ENCODE measurements at regions not wholly inside any gene's neighbourhood (a gene's known extent, or its start where the extent isn't known, plus 50 kb on each side); places are given as distances from the start of the nearest gene placed in this dataset.

DNA sequence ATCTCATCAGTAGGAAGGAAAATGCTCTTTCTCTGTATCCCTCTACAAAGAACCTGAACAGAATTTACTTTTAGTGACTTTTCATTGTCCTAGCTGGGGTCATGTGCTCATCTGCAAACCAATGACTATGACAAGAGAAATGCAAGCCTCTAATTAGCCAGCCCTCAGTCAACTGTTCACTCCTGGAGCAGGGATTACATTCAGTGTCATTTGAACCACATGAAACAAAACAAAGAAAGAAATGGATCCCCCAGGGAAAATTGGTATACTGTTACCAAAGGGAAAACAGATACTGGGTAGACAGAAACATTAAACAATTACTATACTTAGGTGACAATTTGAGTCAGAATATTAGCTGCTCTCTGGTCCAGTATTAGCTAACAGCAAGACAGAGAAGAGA is 173.6 kb downstream of the RCHY1 start:
- Histone ChIP-seq H3K4me3 (replicated peaks in 1 of 3; ENCODE audit: insufficient read depth in 1 of 3, low read depth in 2 of 3, low read length in 3 of 3) (no peak overlapping the region), H3K36me3 (replicated peaks in 1 of 2; ENCODE audit: control insufficient read depth in 1 of 2, insufficient read depth in 2 of 2, low read length in 2 of 2) (no peaks in the 10 kb centered on the region), H3K4me2 (ENCODE audit: low read depth, low read length) (no peak overlapping the region), H3K27ac (ENCODE audit: extremely low read length, insufficient read depth, low read length) (no peak overlapping the region), H3K27me3 (ENCODE audit: control insufficient read depth in 1 of 2, insufficient read depth in 2 of 2, low read length in 2 of 2) (no peaks in the 10 kb centered on the region), H3K9ac (ENCODE audit: insufficient read depth, low read depth, low read length) (no peak overlapping the region), H4K20me1 (ENCODE audit: insufficient read depth, low read length) (no peaks in the 10 kb centered on the region), H3K9me3 (ENCODE audit: low read length) (no peaks in the 10 kb centered on the region), H3K79me2 (ENCODE audit: insufficient read depth, low read length) (no peaks in the 10 kb centered on the region), H2AFZ (ENCODE audit: low read length) (no peak overlapping the region), H3K4me1 (ENCODE audit: insufficient read depth, low read length) (no peaks in the 10 kb centered on the region)
- POLR2A ChIA-PET, result no interaction called here
- no TSS peak for BruUV-seq (replicated peaks)
- no peak for ATAC-seq
- FAIRE-seq, result no peak
- CTCF ChIA-PET (ENCODE audit: low intra/inter-chr PET ratio, low total read pairs), result no interaction called here
- DNase-seq (ENCODE audit: low spot score), result no peak
- in situ Hi-C loops (cut with HindIII; ENCODE audit: extremely low pct_ligation_motif_present, low pct_unique_long_range_greater_than_20kb) (no loop called here), intact Hi-C loops (cut with micrococcal nuclease; ENCODE audit: unreplicated experiment) (no loop called here)
- TF ChIP-seq SIN3A (IDR thresholded peaks at IDR 0.05; ENCODE audit: borderline replicate concordance, low read depth, low read length) (no peak), ZNF737 (CRISPR knock-in tag; IDR thresholded peaks at IDR 0.05; ENCODE audit: borderline replicate concordance) (no peak)
- TF ChIP-seq, protein P1, sequence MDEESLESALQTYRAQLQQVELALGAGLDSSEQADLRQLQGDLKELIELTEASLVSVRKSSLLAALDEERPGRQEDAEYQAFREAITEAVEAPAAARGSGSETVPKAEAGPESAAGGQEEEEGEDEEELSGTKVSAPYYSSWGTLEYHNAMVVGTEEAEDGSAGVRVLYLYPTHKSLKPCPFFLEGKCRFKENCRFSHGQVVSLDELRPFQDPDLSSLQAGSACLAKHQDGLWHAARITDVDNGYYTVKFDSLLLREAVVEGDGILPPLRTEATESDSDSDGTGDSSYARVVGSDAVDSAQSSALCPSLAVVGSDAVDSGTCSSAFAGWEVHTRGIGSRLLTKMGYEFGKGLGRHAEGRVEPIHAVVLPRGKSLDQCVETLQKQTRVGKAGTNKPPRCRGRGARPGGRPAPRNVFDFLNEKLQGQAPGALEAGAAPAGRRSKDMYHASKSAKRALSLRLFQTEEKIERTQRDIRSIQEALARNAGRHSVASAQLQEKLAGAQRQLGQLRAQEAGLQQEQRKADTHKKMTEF (CRISPR knock-in tag; IDR thresholded peaks at IDR 0.05), result no peak
- TF ChIP-seq, protein P2, sequence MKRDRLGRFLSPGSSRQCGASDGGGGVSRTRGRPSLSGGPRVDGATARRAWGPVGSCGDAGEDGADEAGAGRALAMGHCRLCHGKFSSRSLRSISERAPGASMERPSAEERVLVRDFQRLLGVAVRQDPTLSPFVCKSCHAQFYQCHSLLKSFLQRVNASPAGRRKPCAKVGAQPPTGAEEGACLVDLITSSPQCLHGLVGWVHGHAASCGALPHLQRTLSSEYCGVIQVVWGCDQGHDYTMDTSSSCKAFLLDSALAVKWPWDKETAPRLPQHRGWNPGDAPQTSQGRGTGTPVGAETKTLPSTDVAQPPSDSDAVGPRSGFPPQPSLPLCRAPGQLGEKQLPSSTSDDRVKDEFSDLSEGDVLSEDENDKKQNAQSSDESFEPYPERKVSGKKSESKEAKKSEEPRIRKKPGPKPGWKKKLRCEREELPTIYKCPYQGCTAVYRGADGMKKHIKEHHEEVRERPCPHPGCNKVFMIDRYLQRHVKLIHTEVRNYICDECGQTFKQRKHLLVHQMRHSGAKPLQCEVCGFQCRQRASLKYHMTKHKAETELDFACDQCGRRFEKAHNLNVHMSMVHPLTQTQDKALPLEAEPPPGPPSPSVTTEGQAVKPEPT (CRISPR knock-in tag; IDR thresholded peaks at IDR 0.05; ENCODE audit: low read depth), result no peak

DNA sequence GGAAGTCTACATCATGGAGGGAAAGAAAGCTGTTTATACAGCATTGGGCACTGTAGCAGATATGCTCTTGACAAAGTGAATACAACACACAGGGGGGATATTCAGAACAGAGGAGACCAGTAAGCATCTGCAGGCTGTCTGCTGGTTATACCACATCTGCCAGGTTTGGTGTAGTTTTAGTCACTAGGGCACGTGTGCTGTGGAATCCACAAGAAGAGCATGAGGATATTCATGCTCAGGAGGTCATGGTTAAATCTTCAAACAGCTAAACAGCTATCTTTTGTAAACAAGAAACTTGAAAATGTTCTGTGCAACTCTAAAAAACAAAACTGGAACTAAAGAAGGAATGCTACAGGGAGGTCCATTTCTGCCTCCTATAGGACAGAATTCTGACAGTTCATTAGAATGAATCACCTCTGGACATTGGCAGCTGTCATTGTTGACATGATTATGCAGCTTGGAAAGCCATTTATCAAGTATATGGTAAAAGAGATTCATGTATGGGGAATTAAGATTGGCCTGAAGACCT is 175.8 kb downstream of the RCHY1 start:
- no peak for DNase-seq (ENCODE audit: low spot score)
- intact Hi-C loops (cut with micrococcal nuclease; ENCODE audit: unreplicated experiment), result no loop called here
- Histone ChIP-seq H3K27ac (ENCODE audit: extremely low read length, insufficient read depth, low read length) (no peak overlapping the region), H3K4me3 (replicated peaks in 1 of 3; ENCODE audit: insufficient read depth in 1 of 3, low read depth in 2 of 3, low read length in 3 of 3) (no peak overlapping the region), H4K20me1 (ENCODE audit: insufficient read depth, low read length) (no peaks in the 10 kb centered on the region), H3K9ac (ENCODE audit: insufficient read depth, low read depth, low read length) (no peak overlapping the region), H3K79me2 (ENCODE audit: insufficient read depth, low read length) (no peaks in the 10 kb centered on the region), H2AFZ (ENCODE audit: low read length) (no peak overlapping the region), H3K9me3 (ENCODE audit: low read length) (no peaks in the 10 kb centered on the region), H3K4me1 (ENCODE audit: insufficient read depth, low read length) (no peaks in the 10 kb centered on the region), H3K27me3 (ENCODE audit: control insufficient read depth in 1 of 2, insufficient read depth in 2 of 2, low read length in 2 of 2) (no peaks in the 10 kb centered on the region), H3K4me2 (ENCODE audit: low read depth, low read length) (no peak overlapping the region), H3K36me3 (replicated peaks in 1 of 2; ENCODE audit: control insufficient read depth in 1 of 2, insufficient read depth in 2 of 2, low read length in 2 of 2) (no peaks in the 10 kb centered on the region)
- no TSS peak for BruUV-seq (replicated peaks)
- FAIRE-seq, result no peak
- POLR2A ChIA-PET, result no interaction called here
- 0% methylated on average over 1 of the region's 1 CpG for WGBS (ENCODE audit: low lambda C conversion rate)
- in situ Hi-C loops (cut with HindIII; ENCODE audit: extremely low pct_ligation_motif_present, low pct_unique_long_range_greater_than_20kb), result no loop called here
- CTCF ChIA-PET (ENCODE audit: low intra/inter-chr PET ratio, low total read pairs), result no interaction called here
- ATAC-seq, result no peak
- TF ChIP-seq ZBTB38 (CRISPR knock-in tag; IDR thresholded peaks at IDR 0.05) (no peak), ZNF557 (CRISPR knock-in tag; IDR thresholded peaks at IDR 0.05) (no peak), AKAP8 (CRISPR knock-in tag; IDR thresholded peaks at IDR 0.05) (no peak), ZNF567 (CRISPR knock-in tag; IDR thresholded peaks at IDR 0.05; ENCODE audit: borderline replicate concordance) (no peak), TBP (CRISPR knock-in tag; IDR thresholded peaks at IDR 0.05) (no peak), MAFG (CRISPR knock-in tag; IDR thresholded peaks at IDR 0.05) (no peak), ZNF652 (CRISPR knock-in tag; IDR thresholded peaks at IDR 0.05; ENCODE audit: borderline replicate concordance, low read depth) (no peak), ZNF629 (CRISPR knock-in tag; conservative IDR thresholded peaks at IDR 0.05) (no peak), RFXAP (CRISPR knock-in tag; IDR thresholded peaks at IDR 0.05; ENCODE audit: borderline replicate concordance) (no peak), MED1 (CRISPR knock-in tag; IDR thresholded peaks at IDR 0.05) (no peak)
- TF ChIP-seq, protein P3, sequence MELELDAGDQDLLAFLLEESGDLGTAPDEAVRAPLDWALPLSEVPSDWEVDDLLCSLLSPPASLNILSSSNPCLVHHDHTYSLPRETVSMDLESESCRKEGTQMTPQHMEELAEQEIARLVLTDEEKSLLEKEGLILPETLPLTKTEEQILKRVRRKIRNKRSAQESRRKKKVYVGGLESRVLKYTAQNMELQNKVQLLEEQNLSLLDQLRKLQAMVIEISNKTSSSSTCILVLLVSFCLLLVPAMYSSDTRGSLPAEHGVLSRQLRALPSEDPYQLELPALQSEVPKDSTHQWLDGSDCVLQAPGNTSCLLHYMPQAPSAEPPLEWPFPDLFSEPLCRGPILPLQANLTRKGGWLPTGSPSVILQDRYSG (CRISPR knock-in tag; IDR thresholded peaks at IDR 0.05), result no peak
- TF ChIP-seq, protein P4, sequence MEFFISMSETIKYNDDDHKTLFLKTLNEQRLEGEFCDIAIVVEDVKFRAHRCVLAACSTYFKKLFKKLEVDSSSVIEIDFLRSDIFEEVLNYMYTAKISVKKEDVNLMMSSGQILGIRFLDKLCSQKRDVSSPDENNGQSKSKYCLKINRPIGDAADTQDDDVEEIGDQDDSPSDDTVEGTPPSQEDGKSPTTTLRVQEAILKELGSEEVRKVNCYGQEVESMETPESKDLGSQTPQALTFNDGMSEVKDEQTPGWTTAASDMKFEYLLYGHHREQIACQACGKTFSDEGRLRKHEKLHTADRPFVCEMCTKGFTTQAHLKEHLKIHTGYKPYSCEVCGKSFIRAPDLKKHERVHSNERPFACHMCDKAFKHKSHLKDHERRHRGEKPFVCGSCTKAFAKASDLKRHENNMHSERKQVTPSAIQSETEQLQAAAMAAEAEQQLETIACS (CRISPR knock-in tag; IDR thresholded peaks at IDR 0.05), result no peak
